H1 (cell line): ENCODE measurements at regions not wholly inside any gene's neighbourhood (a gene's known extent, or its start where the extent isn't known, plus 50 kb on each side); places are given as distances from the start of the nearest gene placed in this dataset.

ENCODE experiments used
- CHD7 ChIP-seq: fragments of 300-600 bp; sonication (generic); IDR thresholded peaks from 2 replicates; pipeline ENCODE4 v1.7.1; 2012; ENCODE audit warnings: low read length, moderate library complexity, mild to moderate bottlenecking, inconsistent platforms; ENCODE audit not compliant: insufficient replicate concordance
- CREB1 ChIP-seq: IDR thresholded peaks from 2 replicates; pipeline ENCODE4 v1.6.1; 2012; ENCODE audit warnings: inconsistent platforms
- CTCF ChIP-seq, 3 experiments: IDR thresholded peaks; 1 replicate in 2 of 3; 2 replicates in 1 of 3; pipeline versions ENCODE4 v1.5.1 to v1.6.1; 2011; ENCODE audit warnings: low read length in 3 of 3, mild to moderate bottlenecking in 3 of 3, inconsistent platforms in 2 of 3, low read depth in 1 of 3, moderate library complexity in 1 of 3; ENCODE audit not compliant: insufficient read depth in 1 of 3; ENCODE audit errors: control extremely low read depth in 1 of 3
- GABPA ChIP-seq: IDR thresholded peaks from 2 replicates; pipeline ENCODE4 v1.6.1; 2011; ENCODE audit warnings: mild to moderate bottlenecking, low read length, moderate library complexity, borderline replicate concordance; ENCODE audit not compliant: insufficient read depth
- HDAC6 ChIP-seq: IDR thresholded peaks from one replicate; pipeline ENCODE4 v1.7.1; 2012; ENCODE audit warnings: low read depth, mild to moderate bottlenecking, inconsistent platforms, low read length, moderate library complexity
- KDM1A ChIP-seq: fragments of 200-600, 300-600 bp; sonication (generic); IDR thresholded peaks from 2 replicates; pipeline ENCODE4 v1.7.1; 2016; ENCODE audit warnings: mild to moderate bottlenecking, low read length, borderline replicate concordance
- MAFK ChIP-seq: IDR thresholded peaks from 2 replicates; pipeline ENCODE4 v1.6.1; 2012; ENCODE audit warnings: low read depth, mild to moderate bottlenecking, improper control_type of control experiment, low read length
- TBP ChIP-seq: IDR thresholded peaks from 2 replicates; pipeline ENCODE4 v1.6.1; 2011; ENCODE audit warnings: low read depth, low read length, improper control_type of control experiment
- TCF12 ChIP-seq: IDR thresholded peaks from 2 replicates; pipeline ENCODE4 v1.6.1; 2011; ENCODE audit warnings: low read depth, mild to moderate bottlenecking, low read length

- TF ChIP-seq CHD7 (no peak), MAFK (no peak), GABPA (no peak), CREB1 (no peak), CTCF (IDR thresholded peaks at IDR 0.05; ENCODE audit: control extremely low read depth in 1 of 3, insufficient read depth in 1 of 3, low read depth in 1 of 3, low read length in 3 of 3) (no peak), KDM1A (no peak), TCF12 (no peak), HDAC6 (no peak), TBP (no peak)
These were observed 255.8 kb upstream of the AVPR1A start (continued) for GRCh38 chr12:63406781-63407180.
